Endothelial cell of umbilical vein (primary cell): ENCODE measurements at regions not wholly inside any gene's neighbourhood (a gene's known extent, or its start where the extent isn't known, plus 50 kb on each side); places are given as distances from the start of the nearest gene placed in this dataset.

ENCODE experiments used
- BruUV-seq: library from RNA; stranded (reverse); fragments of 400-500 nt; replicated peaks from 2 replicates; lab custom pipeline; 2021; lab: Mats Ljungman, UMichigan
- CTCF ChIA-PET: fragments of 300-600, 350-600 bp; sonication (Branson Sonifier 250); formaldehyde crosslinking; loops from one replicate; lab custom pipeline; 2021; ENCODE audit warnings: antibody characterized with exemption, inconsistent platforms; lab: Charles Lee
- POLR2A ChIA-PET: fragments of 300-600, 350-600 bp; sonication (Branson Sonifier 250); formaldehyde crosslinking; loops from one replicate; lab custom pipeline; 2021; ENCODE audit warnings: antibody characterized with exemption, inconsistent platforms; lab: Charles Lee
- DNase-seq: peaks from one replicate; pipeline ENCODE4 v3.0.0-alpha.2; 2011; ENCODE audit warnings: low read depth, low spot score
- FAIRE-seq: peaks from 2 replicates; lab custom pipeline; 2011; peaks lifted over from hg19 to GRCh38; lab: Jason Lieb, UNC
- H2AFZ ChIP-seq: 2 replicates; pipeline ENCODE4 v1.6.0; 2012; ENCODE audit warnings: low read depth, low read length, control low read depth, inconsistent platforms
- H3K27ac ChIP-seq: 2 replicates; pipeline ENCODE4 v1.5.1; 2011; ENCODE audit warnings: low read depth, mild to moderate bottlenecking, control low read depth, low read length, moderate library complexity; ENCODE audit not compliant: insufficient read depth
- H3K27me3 ChIP-seq, 2 experiments: 2 replicates each; pipeline versions ENCODE4 v1.6.0 to v1.6.1; 2011; ENCODE audit warnings: low read length in 2 of 2, mixed read lengths in 1 of 2; ENCODE audit not compliant: control insufficient read depth in 2 of 2, insufficient read depth in 2 of 2
- H3K36me3 ChIP-seq, 2 experiments: 2 replicates in 1 of 2; 3 replicates in 1 of 2; pipeline ENCODE4 v1.5.1; 2011; ENCODE audit warnings: low read length in 2 of 2, mild to moderate bottlenecking in 1 of 2, moderate library complexity in 1 of 2; ENCODE audit not compliant: control insufficient read depth in 2 of 2, insufficient read depth in 2 of 2; ENCODE audit errors: extremely low read depth in 1 of 2
- H3K4me1 ChIP-seq: 3 replicates; pipeline ENCODE4 v1.5.1; 2011; ENCODE audit warnings: mild to moderate bottlenecking, low read length; ENCODE audit not compliant: control insufficient read depth, insufficient read depth; ENCODE audit errors: extremely low read depth
- H3K4me2 ChIP-seq: 2 replicates; pipeline ENCODE4 v1.6.1; 2011; ENCODE audit warnings: low read length, control low read depth, mixed read lengths; ENCODE audit not compliant: insufficient read depth
- H3K4me3 ChIP-seq, 3 experiments: fragments of 200-600 bp in 1 of 3; sonication (generic), shearing (Covaris generic) in 1 of 3; replicated peaks in 1 of 3; 2 replicates each; pipeline ENCODE4 v1.5.1; 2011 to 2016; ENCODE audit warnings: control low read depth in 3 of 3, low read length in 3 of 3, mild to moderate bottlenecking in 2 of 3, inconsistent platforms in 1 of 3, low read depth in 1 of 3, moderate library complexity in 1 of 3; ENCODE audit not compliant: insufficient read depth in 1 of 3
- H3K79me2 ChIP-seq: 2 replicates; pipeline ENCODE4 v1.6.0; 2012; ENCODE audit warnings: low read length, inconsistent platforms; ENCODE audit not compliant: control insufficient read depth, insufficient read depth
- H3K9ac ChIP-seq: replicated peaks from 2 replicates; pipeline ENCODE3; 2011; ENCODE audit warnings: low read length, control low read depth; ENCODE audit not compliant: insufficient read depth; ENCODE audit errors: extremely low read depth
- H3K9me1 ChIP-seq: replicated peaks from 3 replicates; pipeline ENCODE4 v1.6.0; 2011; ENCODE audit warnings: mild to moderate bottlenecking, low read length; ENCODE audit not compliant: control insufficient read depth, insufficient read depth; ENCODE audit errors: extremely low read depth
- H3K9me3 ChIP-seq: replicated peaks from 2 replicates; pipeline ENCODE4 v1.5.1; 2012; ENCODE audit warnings: low read length, inconsistent platforms; ENCODE audit not compliant: control insufficient read depth, insufficient read depth
- H4K20me1 ChIP-seq: replicated peaks from 2 replicates; pipeline ENCODE3; 2011; ENCODE audit warnings: mild to moderate bottlenecking, low read length; ENCODE audit not compliant: control insufficient read depth, insufficient read depth; ENCODE audit errors: extremely low read depth
- EZH2 ChIP-seq: IDR thresholded peaks from 2 replicates; pipeline ENCODE4 v1.6.1; 2012; ENCODE audit warnings: borderline replicate concordance, low read depth, mild to moderate bottlenecking, moderate library complexity, low read length, inconsistent platforms; ENCODE audit not compliant: severe bottlenecking
- FOS ChIP-seq: IDR thresholded peaks from 2 replicates; pipeline ENCODE4 v1.6.1; 2011; ENCODE audit warnings: mild to moderate bottlenecking, low read length, moderate library complexity, borderline replicate concordance; ENCODE audit not compliant: insufficient read depth
- GATA2 ChIP-seq: IDR thresholded peaks from 2 replicates; pipeline ENCODE4 v1.7.0; 2011; ENCODE audit warnings: low read depth, mild to moderate bottlenecking, moderate library complexity, mixed read lengths, low read length; ENCODE audit not compliant: insufficient read length, insufficient read depth
- JUN ChIP-seq: IDR thresholded peaks from 2 replicates; pipeline ENCODE4 v1.6.1; 2011; ENCODE audit warnings: borderline replicate concordance, low read depth; ENCODE audit not compliant: insufficient read length, insufficient read depth
- MYC ChIP-seq: IDR thresholded peaks from one replicate; pipeline ENCODE4 v1.6.1; 2011; ENCODE audit warnings: mild to moderate bottlenecking, low read depth, low read length
- POLR2A ChIP-seq: IDR thresholded peaks from 2 replicates; pipeline ENCODE4 v1.6.1; 2012; ENCODE audit warnings: low read depth, mild to moderate bottlenecking, control low read depth, low read length
- POLR2AphosphoS5 ChIP-seq: IDR thresholded peaks from 2 replicates; pipeline ENCODE4 v1.6.1; 2012; ENCODE audit warnings: low read depth, mild to moderate bottlenecking, control low read depth, low read length, moderate library complexity; ENCODE audit not compliant: insufficient read depth
- dilution Hi-C: fragments of 300-500 bp; cut with MboI; formaldehyde crosslinking; loops from one replicate; pipeline ENCODE4 v1.15.0; 2019; ENCODE audit warnings: low sequenced_read_pairs; ENCODE audit not compliant: extremely low pct_ligation_motif_present
- intact Hi-C: fragments of 100-400 bp; cut with micrococcal nuclease; formaldehyde crosslinking; loops from one replicate; pipeline ENCODE4 v1.10.0; 2022
- TF ChIP-seq, protein P1 (sequence below): IDR thresholded peaks from 2 replicates; pipeline ENCODE4 v1.6.1; 2011; ENCODE audit not compliant: insufficient read depth, insufficient read length
- TF ChIP-seq, protein P2 (sequence below), 2 donors: IDR thresholded peaks; 1 replicate in 1 of 2; 2 replicates in 1 of 2; pipeline ENCODE4 v1.5.1; 2011; ENCODE audit warnings: low read length in 2 of 2, mild to moderate bottlenecking in 2 of 2, moderate library complexity in 2 of 2, control low read depth in 1 of 2, inconsistent platforms in 1 of 2, low read depth in 1 of 2; ENCODE audit not compliant: insufficient read depth in 1 of 2; ENCODE audit errors: extremely low read depth in 1 of 2

DNA sequence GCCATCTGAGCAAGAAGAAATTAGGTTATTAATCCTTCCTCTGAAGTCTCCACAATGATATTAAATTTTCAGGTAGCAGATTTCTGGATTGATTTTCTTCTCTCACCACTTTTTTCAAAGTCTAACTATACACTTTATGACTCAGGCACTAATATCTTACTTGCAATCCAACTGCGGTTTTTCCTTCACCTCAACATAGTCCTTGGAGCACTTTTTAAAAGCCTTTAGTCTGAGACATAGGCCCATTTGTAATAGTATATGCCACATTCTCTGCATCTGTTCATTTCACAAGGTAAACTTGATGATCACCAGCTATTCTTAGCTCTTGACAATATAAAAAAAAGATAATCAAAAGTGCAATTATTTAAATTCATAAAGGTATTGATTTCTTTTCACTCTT, 55.9 kb upstream of the EDNRA start:
- no peak for FAIRE-seq
- Histone ChIP-seq H3K27me3 (no peaks in the 10 kb centered on the region), H3K4me1 (no peaks in the 10 kb centered on the region), H3K9me1 (no peaks in the 10 kb centered on the region), H4K20me1 (no peaks in the 10 kb centered on the region), H3K27ac (no peak overlapping the region), H3K36me3 (no peaks in the 10 kb centered on the region), H3K4me3 (no peak overlapping the region), H2AFZ (no peak overlapping the region), H3K4me2 (no peak overlapping the region), H3K9ac (no peak overlapping the region), H3K79me2 (no peaks in the 10 kb centered on the region), H3K9me3 (no peaks in the 10 kb centered on the region)
- dilution Hi-C loops (no loop called here), intact Hi-C loops (no loop called here)
- CTCF ChIA-PET, result no interaction called here
- BruUV-seq, result no TSS peak
- TF ChIP-seq GATA2, result no peak
- no peak for DNase-seq
- POLR2A ChIA-PET, result no interaction called here

DNA sequence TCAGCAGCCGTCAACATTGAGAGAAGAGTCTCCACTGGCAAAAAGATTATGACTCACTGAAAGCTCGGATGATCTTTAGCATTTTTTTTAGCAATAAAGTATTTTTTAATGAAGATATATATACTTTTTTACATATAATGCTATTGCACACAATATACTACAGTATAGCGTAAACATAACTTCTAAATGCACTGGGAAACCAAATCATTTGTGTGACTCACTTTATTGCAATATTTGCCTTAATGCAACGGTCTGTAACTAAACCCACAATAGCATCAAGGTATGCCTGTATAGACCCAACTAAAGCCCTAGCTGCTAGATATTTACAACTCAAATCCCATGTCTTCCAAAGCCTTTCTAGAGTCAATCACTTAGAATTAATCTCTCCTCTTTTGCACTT, 52.3 kb upstream of the EDNRA start:
- TF ChIP-seq, protein P1, sequence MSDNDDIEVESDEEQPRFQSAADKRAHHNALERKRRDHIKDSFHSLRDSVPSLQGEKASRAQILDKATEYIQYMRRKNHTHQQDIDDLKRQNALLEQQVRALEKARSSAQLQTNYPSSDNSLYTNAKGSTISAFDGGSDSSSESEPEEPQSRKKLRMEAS, result no peak
- TF ChIP-seq POLR2A (no peak), JUN (no peak), EZH2 (no peak), MYC (no peak), POLR2AphosphoS5 (no peak), FOS (no peak), GATA2 (no peak)
- TF ChIP-seq, protein P2, sequence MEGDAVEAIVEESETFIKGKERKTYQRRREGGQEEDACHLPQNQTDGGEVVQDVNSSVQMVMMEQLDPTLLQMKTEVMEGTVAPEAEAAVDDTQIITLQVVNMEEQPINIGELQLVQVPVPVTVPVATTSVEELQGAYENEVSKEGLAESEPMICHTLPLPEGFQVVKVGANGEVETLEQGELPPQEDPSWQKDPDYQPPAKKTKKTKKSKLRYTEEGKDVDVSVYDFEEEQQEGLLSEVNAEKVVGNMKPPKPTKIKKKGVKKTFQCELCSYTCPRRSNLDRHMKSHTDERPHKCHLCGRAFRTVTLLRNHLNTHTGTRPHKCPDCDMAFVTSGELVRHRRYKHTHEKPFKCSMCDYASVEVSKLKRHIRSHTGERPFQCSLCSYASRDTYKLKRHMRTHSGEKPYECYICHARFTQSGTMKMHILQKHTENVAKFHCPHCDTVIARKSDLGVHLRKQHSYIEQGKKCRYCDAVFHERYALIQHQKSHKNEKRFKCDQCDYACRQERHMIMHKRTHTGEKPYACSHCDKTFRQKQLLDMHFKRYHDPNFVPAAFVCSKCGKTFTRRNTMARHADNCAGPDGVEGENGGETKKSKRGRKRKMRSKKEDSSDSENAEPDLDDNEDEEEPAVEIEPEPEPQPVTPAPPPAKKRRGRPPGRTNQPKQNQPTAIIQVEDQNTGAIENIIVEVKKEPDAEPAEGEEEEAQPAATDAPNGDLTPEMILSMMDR (IDR thresholded peaks at IDR 0.05; ENCODE audit: extremely low read depth in 1 of 2, insufficient read depth in 1 of 2, low read depth in 1 of 2, low read length in 2 of 2), result no peak
- Histone ChIP-seq H2AFZ (no peak overlapping the region), H3K9me3 (no peaks in the 10 kb centered on the region), H3K79me2 (no peaks in the 10 kb centered on the region), H4K20me1 (no peaks in the 10 kb centered on the region), H3K27me3 (no peaks in the 10 kb centered on the region), H3K9ac (no peak overlapping the region), H3K27ac (no peak overlapping the region), H3K4me2 (no peak overlapping the region), H3K4me1 (no peaks in the 10 kb centered on the region), H3K36me3 (no peaks in the 10 kb centered on the region), H3K4me3 (no peak overlapping the region), H3K9me1 (no peaks in the 10 kb centered on the region)
- FAIRE-seq, result no peak
- no TSS peak for BruUV-seq
- intact Hi-C loops (no loop called here), dilution Hi-C loops (no loop called here)
- POLR2A ChIA-PET, result no interaction called here
- CTCF ChIA-PET, result no interaction called here
- DNase-seq, result no peak
